ENCODE measurements at regions not wholly inside any gene's neighbourhood (a gene's known extent, or its start where the extent isn't known, plus 50 kb on each side); places are given as distances from the start of the nearest gene placed in this dataset.

- peak; percentile 31 to 47 for DNase-seq
- H3K27me3 ChIP-seq = no peaks in the 10 kb centered on the region
- no peak overlapping the region for H3K27ac ChIP-seq
- H3K4me1 ChIP-seq = no peaks in the 10 kb centered on the region
- intact Hi-C loops (cut with DNase I) = no loop called here
- H3K4me3 ChIP-seq (replicated peaks in 1 of 3) = no peak overlapping the region
- H3K36me3 ChIP-seq = no peaks in the 10 kb centered on the region
- 23 to 33% methylated on average over 2 of the region's 2 CpGs for WGBS, 2 donors
- H3K9me3 ChIP-seq = no peaks in the 10 kb centered on the region
- no peak for TF ChIP-seq CTCF (IDR thresholded peaks at IDR 0.05)
- TF ChIP-seq POLR2A (IDR thresholded peaks at IDR 0.05) = no peak
Measured at GRCh38 chr1:147821883-147822282, 61.5 kb upstream of the GJA5 start.

- no peaks in the 10 kb centered on the region for H3K36me3 ChIP-seq
- no peaks in the 10 kb centered on the region for H3K4me1 ChIP-seq
- intact Hi-C loops (cut with DNase I) = no loop called here
- H3K9me3 ChIP-seq = no peaks in the 10 kb centered on the region
- no peak for DNase-seq
- no peaks in the 10 kb centered on the region for H3K27me3 ChIP-seq
- no peak overlapping the region for H3K27ac ChIP-seq
- H3K4me3 ChIP-seq (replicated peaks in 1 of 3) = no peak overlapping the region
- TF ChIP-seq CTCF (IDR thresholded peaks at IDR 0.05) (no peak), POLR2A (IDR thresholded peaks at IDR 0.05) (no peak)
- 72 to 85% methylated on average over 1 of the region's 1 CpG for WGBS, 2 donors
Measured at GRCh38 chr1:147822292-147822691, 61.9 kb upstream of the GJA5 start.

- Histone ChIP-seq H3K36me3 (no peaks in the 10 kb centered on the region), H3K4me1 (no peaks in the 10 kb centered on the region), H3K27me3 (no peaks in the 10 kb centered on the region), H3K4me3 (replicated peaks in 1 of 3) (no peak overlapping the region), H3K9me3 (no peaks in the 10 kb centered on the region), H3K27ac (no peak overlapping the region)
- 88 to 100% methylated on average over 1 of the region's 1 CpG for WGBS, 2 donors
- DNase-seq = no peak
- TF ChIP-seq POLR2A (IDR thresholded peaks at IDR 0.05) (no peak), CTCF (IDR thresholded peaks at IDR 0.05) (no peak)
- intact Hi-C loops (cut with DNase I) = no loop called here
Measured at GRCh38 chr1:147824001-147824400, 63.6 kb upstream of the GJA5 start.

- Histone ChIP-seq H3K36me3 (no peaks in the 10 kb centered on the region), H3K9me3 (no peaks in the 10 kb centered on the region), H3K27ac (no peak overlapping the region), H3K4me3 (replicated peaks in 1 of 3) (no peak overlapping the region), H3K4me1 (no peaks in the 10 kb centered on the region), H3K27me3 (no peaks in the 10 kb centered on the region)
- intact Hi-C loops (cut with DNase I) = no loop called here
- no peak for DNase-seq
- TF ChIP-seq POLR2A (IDR thresholded peaks at IDR 0.05) (no peak), CTCF (IDR thresholded peaks at IDR 0.05) (no peak)
- 91 to 94% methylated on average over 4 of the region's 4 CpGs for WGBS, 2 donors
Measured at GRCh38 chr1:147824798-147825197, 64.4 kb upstream of the GJA5 start.

- intact Hi-C loops (cut with DNase I) = no loop called here
- 82 to 100% methylated on average over 1 of the region's 1 CpG for WGBS, 2 donors
- Histone ChIP-seq H3K4me1 (no peaks in the 10 kb centered on the region), H3K36me3 (no peaks in the 10 kb centered on the region), H3K27ac (no peak overlapping the region), H3K4me3 (replicated peaks in 1 of 3) (no peak overlapping the region), H3K27me3 (no peaks in the 10 kb centered on the region), H3K9me3 (no peaks in the 10 kb centered on the region)
- TF ChIP-seq CTCF (IDR thresholded peaks at IDR 0.05) (no peak), POLR2A (IDR thresholded peaks at IDR 0.05) (no peak)
- no peak for DNase-seq
Measured at GRCh38 chr1:147825586-147825985, 65.2 kb upstream of the GJA5 start.
